ENCODE measurements at regions not wholly inside any gene's neighbourhood (a gene's known extent, or its start where the extent isn't known, plus 50 kb on each side); places are given as distances from the start of the nearest gene placed in this dataset.

DNA sequence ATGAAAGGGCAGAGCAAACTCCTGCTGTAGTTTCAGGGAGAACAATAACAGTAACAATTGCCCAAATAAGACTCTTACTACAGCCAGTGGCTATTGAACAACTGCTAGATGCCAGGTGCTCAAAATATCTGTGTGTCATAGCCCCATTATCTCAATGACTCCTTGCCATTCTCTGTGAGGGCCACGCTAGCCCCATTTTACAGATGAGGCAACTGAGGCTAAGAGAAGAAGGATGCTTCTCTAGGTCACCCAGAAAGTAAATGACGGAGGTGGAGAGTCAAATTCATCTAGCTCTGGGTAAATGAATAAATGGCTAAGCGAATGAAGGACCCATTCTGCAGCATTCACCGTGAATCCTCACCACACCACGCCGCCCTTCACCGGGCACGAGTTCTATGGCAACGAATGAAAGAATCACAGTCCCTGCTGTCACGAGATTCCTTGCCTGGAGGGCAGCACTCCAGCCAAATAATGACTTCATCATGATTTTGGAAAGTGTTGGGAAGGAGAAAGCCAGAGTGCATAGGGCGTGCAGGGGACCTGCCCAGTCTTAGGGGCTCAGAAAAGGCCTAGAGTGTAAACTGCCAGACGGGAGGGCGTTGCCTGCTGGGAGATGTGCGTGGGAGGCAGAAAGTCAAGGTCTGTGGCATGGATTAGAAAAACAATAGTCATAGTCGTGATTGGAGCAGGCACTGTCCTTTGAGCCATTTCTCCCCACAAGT, 147.2 kb downstream of the C9orf50 start:
- DNase-seq (ENCODE audit: low read depth, low spot score) = no peak

GRCh38 chr9:129472651-129473102, 148.2 kb downstream of the C9orf50 start:
- DNase-seq (ENCODE audit: low read depth, low spot score) = no peak

DNA sequence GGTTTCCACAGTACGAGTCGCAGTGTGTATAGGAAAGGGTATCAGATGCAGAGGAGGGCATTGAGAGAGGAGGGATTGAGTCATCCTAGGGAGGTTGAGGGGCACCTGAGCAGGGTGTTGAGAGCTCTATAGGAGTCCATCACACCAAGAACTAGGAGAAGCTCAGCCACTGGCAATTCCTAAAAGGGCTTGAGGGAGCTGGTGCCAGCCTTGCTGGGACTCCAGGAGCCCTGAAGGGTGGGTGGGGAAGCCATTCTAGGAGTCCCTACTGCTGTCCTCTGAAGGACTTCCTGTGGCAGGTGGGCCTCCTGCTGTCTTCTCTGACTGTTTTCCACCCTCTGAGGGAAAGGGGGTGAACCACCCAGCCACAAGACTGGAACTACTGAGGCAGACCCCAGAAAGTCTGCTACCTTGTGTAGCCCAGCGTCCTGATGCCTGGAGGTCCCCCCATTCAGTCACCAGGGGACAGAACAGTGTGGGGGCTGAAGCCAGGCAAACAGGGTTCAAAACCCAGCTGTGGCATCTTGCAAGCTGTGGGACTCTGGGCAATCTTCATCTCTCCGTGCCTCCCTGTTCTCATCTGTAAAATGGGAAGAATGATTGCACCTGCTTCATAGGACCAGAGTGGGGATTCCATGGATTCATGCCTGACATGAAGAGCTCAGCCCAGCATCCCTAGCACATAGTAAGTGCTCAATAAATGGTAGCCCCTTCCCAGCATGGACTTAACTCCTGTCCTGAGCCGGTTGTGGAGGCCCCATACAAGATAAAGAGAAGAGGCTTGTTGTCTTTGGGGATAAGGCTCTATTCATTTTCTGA, 149.5 kb downstream of the C9orf50 start:
- no peak for DNase-seq (ENCODE audit: low read depth, low spot score)

- DNase-seq (ENCODE audit: low read depth, low spot score) = no peak
Measured at GRCh38 chr9:129469988-129470316, 150.9 kb downstream of the C9orf50 start.

GRCh38 chr9:129469188-129469987, 151.5 kb downstream of the C9orf50 start:
- no peak for DNase-seq (ENCODE audit: low read depth, low spot score)

DNA sequence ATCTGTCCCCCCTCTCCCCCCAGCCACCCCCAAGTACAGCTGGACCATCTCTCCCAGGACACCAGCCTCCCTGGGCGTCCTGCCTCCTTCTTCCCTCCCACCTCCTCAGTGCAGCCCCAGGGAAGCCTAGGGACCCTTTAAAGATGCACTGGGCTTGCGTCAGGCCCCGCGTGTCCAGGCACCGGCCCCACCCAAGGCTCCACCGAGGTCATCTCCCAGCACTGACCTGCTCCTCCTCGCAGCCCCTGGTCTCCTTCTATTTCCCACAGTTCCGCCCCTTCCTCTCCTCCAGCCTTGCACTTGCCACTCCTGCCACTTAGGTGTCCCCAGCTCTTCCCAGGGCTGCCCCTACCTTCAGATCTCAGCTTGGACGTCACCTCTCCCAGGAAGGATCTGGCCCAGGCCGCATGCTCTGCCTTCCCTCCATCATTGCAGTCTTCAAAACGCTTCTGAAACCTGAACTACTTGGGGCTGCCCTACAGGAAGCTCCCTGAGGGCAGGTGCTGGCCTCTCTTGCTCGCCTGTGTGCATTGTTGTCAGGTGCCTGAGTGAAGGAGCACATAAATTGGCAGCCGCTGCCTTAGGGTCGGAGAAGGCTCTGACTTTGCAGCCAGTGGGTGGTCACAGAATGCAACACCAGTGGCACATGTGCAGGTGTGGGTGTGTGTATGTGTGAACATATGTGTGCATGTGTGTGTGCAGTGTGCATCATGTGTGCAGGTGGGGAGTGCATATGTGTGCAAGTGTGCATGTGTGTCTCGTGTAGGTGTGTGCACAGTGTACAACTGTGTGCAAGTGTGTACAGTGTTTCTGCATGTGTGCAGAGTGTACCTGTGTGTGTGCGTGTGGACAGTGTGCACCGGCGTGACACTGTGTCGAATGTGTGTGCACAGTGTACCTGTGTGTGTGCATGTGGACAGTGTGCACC, 152.9 kb downstream of the C9orf50 start:
- no peak for DNase-seq (ENCODE audit: low read depth, low spot score)

GRCh38 chr9:129467004-129467588, 153.8 kb downstream of the C9orf50 start:
- no peak for DNase-seq (ENCODE audit: low read depth, low spot score)

DNA sequence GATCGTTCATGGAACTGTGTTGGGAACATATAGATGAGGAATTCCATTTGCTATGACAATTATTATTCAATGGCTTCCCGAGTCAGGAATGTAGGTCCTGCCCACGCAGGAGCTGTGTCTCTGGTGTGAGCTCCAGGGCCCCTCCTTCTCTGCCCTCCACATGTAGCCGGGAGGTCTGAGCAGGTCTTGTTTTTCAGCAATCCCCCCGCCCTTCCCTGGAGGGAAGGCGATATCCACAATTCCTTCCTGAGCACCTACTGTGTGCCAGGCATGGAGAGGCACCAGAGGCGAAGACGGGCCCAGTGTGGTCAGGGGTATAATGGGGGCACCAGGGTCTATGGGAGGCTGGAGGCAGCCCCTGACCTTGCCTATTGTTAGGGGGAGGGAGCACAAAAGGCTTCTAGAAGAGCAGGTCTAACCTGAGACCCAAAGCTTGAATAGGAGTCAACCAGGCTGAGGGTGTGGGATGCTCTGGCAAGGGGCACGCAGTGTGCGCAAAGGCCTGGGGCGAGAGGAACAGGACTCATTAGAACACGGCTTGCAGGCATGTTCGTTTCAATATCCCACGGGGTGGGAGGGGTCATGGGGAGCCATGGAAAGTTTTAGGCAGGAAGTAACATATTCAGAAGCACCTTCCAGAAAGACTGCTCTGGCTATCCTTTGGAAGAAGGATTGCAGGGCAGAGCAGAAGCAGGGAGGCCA, 154.9 kb downstream of the C9orf50 start:
- DNase-seq (ENCODE audit: low read depth, low spot score) = no peak

DNA sequence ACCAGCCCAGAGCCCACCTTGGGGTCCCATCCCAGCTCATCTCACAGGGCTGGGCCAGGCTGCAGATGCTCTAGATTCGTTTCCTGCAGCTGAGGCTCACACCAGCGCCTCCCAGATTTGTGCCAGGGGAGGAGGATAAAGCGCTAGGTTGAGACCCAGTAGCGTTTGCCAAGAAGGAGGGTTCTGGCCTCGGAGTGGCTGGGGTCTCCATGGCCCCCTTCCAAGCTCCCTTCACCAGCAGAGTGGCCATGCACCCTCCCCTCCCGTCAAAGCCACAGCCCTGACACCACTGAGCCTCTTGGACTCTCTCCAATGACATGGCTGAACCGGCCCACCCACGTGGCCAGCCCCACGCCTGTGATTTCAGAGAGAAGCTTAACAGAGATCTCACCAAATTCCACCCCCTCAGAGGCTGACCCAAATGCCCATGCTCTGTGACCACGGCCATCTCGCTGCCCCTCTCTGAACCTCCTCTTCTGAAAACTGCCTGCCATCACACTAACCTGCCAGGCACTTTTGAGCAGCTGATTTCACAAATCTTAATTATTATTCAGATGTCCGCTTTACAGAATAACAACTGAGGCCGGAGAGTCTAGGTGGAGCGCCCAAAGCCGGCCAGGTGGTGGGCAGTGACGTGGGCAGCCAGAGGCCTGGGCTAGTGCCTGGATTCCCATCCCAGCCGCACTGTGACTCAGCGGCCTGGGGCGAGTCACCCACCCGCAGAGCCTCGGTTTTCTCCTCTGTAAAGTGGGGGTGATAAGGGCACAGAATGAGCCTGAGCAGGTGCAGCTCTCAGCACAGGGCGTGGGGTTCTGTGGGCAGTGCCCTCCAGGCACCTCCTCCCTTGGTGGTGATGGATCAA, 155.7 kb downstream of the C9orf50 start:
- DNase-seq (ENCODE audit: low read depth, low spot score) = no peak

DNA sequence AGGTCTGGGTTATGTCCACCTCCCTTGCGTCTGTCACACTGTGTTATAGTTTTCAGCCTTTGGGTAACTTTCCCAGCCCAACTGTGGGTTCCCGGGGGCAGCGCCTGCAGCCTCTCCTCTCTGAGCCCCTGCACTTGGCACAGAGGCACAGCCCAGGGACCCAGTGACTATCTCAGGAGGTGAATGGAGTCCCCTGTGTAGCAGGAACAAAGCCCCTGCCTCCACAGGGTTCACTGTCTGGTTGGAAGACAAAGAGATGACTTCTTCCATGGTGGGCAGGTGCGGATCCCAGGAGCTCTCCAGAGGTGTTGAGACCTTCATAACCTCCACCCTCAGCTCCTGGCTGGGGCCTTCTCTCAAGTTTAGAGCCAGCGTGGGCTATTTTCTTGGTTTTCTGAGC, 156.9 kb downstream of the C9orf50 start:
- DNase-seq (ENCODE audit: low read depth, low spot score) = no peak

DNA sequence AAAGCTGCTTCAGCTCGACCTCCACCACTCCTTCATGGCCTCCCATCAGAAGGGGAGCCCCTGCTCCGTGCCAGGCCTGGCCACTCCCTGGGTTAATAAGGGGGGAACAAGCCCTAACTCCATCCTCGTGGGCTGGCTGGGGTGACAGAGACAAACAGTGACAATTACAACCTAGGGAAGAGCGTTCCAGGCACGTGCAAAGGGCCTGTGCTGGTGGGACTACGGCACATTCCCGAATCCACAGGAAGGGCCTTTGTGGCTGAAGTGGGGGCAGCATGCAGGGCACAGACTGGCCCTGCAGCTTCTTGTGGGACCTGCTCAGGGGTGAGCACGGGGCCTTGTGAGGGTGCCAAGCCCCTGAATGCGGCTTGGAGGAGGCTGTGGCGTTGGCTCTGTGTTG, 157.4 kb downstream of the C9orf50 start:
- DNase-seq (ENCODE audit: low read depth, low spot score) = no peak

DNA sequence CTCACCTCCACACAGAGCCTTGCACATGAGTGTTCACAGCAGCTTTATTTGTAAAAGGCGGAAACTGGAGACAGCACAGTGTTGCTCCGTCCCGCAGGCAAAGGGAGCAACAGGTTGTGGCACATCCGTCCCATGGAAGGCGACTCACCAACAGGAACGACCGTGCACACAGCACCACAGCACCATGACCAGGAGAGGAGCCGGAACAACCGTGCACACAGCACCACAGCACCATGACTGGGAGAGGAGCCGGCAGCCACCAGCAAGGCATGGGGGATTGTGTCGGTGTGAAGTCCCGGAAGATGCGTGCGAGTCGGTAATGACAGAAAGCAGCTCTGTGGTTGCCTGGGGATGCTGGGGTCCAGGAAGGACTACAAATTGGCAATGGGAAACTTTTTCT, 158.5 kb downstream of the C9orf50 start:
- no peak for DNase-seq (ENCODE audit: low read depth, low spot score)

DNA sequence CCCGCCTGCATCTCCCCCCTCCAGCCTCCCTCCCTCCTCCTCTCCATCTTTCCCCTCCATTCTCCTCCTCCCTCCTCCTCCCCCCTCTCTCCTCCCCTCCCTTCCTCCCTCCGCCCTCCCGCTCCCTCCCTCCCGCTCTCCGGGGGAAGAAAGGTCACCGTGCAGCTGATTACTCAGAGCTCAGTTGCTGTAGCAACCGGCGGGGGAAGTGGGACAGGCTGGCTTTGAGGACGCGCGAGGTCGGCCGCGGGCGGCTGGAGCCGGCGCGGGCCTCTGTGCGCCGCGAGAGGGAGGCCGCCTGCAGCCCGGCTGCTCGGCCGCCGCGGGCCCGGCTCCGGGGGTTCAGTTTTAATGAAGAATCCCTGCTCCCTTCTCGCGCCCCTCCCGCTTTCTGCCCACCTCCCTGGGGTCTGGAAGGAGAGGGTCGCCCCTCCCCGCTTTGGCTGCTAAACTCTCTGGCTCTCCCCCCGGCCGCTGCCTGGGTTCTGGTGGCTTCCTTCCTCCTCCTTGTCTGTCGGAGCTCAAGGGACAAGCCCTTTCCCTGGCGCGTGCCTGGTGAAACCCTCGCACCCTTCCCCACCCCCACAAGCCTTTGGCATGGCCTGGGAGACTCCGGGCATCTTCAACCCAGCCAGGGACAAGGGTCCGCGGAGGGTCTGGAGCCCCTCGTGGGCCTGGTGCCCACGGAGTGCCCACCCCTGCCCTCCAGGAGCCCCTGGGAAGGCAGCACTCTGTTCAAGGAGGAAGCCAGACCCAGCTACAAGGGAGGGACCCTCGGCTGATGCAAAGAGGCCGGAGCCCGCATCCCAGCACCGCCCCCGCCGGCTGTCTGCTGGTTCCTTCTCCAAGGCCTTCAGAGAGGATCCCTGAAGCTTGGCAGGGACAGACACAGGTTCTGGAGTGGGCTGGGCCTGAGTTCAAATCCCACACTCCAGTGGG, 160.3 kb downstream of the C9orf50 start:
- DNase-seq (ENCODE audit: low read depth, low spot score) = peak; percentile 78

DNA sequence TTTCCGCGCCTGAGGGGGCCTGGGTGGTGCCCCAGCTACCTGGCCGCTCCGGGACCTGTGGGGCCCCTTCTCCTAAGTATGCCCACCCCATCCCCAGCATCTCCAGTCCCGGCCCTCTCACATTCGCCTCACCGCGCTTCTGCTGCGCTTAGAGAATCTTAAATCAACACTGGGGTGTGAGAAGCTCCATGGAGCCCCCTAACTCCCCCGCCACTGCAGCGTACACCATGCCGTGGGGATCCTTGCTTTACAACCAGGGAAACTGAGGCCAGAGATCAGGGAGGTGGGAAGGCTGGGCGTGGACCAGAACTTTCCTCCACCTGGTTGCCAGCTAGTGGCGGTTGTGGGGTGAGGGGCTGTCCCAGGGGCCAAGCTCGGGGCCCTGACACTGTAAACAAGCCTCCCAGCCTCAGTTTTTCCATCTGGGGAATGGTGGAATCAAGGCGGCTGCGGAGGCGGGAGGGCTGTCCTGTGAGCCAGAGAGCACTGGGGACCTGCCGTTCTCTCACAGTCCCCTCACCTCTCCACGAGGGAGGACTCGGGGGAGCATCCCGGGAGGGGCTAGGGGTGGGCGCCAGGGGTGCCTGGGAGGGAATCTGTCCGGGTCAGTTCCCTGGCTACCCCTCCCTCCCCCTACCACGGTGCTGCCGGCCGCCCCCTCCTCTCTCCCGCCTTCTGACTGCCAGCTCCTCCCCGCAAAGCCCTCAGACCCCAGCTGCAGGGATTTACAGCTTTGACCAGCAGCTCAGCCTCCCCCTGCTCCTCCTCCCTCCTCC, 161.2 kb downstream of the C9orf50 start:
- DNase-seq (ENCODE audit: low read depth, low spot score) = no peak

DNA sequence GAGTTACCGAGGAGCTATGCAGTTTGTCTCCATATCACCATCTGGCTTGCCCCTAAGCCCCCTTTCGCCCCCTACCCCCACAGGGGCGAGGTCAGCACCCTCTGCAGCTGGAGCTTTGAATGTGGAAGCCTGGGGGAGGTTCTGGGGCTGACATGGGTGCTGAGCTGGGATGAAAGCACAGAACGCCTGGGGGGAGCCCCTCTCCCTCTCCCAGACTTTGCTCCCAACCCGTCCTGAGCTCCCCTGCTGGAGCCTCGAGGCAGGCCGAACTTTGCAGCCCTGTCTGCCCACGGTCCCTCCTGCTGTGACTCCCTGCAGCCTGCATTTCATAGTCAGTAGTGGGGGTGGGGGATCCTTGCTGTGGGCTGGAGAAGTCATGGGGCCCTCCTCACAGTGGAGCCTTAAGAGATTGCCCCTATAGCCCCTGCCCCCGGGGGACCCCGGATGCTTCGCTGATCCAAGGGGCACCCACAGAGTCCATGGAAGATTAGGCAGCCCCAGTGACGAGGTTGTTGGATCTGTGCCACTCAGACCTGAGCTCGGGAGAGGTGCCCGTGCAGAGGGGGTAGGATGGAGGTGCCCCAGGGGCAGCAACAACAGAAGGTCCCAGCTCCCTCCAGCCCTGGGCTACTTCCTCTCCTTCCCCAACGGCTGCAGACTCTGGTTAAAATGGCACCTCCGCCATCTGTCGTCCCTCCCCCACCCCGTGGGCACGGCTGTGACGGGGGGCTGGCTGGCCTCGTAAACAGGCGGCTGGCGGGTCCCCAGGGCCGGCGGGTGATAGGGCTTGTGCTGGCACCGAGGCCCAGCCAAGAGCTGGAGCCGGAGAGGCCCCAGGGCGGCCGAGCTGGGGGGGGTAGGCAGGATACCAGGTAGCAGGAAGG, 162.0 kb downstream of the C9orf50 start:
- DNase-seq (ENCODE audit: low read depth, low spot score) = no peak

DNA sequence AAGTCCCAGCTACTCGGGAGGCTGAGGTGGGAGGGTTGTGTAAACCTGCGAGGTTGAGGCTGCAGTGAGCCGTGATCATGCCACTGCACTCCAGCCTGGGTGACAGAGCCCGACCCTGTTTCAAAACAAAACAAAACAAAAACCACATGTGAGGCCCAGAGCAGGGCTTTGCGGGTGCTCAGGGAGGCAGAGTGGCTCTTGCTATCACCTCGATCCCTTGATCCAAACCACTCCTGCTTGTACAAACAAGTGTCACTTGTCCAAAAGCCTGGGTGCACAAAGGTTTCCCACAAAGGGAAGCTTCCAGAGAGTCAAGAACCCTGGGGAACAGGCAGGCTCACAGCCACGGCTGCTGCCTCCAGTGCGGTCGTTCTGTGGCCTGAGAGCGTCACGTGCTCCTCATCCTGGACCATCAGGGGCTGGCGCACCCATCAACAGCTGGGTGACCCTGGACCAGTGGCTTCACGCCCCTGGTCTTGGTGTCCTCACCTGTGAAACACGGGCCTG, 162.7 kb downstream of the C9orf50 start:
- DNase-seq (ENCODE audit: low read depth, low spot score) = no peak
